ENCODE measurements at regions not wholly inside any gene's neighbourhood (a gene's known extent, or its start where the extent isn't known, plus 50 kb on each side); places are given as distances from the start of the nearest gene placed in this dataset.

- TF ChIP-seq POLR2A (IDR thresholded peaks at IDR 0.05) (no peak), CTCF (IDR thresholded peaks at IDR 0.05) (no peak), EP300 (IDR thresholded peaks at IDR 0.05) (no peak)
Measured at GRCh38 chr22:48804811-48805301, 1022.8 kb downstream of the BRD1 start.
